OCI-LY1 (cell line): ENCODE measurements at regions not wholly inside any gene's neighbourhood (a gene's known extent, or its start where the extent isn't known, plus 50 kb on each side); places are given as distances from the start of the nearest gene placed in this dataset.

ENCODE experiments used
- H2AFZ ChIP-seq: fragments of 200-600 bp; sonication (generic), shearing (Covaris generic); 2 replicates; pipeline ENCODE4 v1.6.0; 2014; ENCODE audit warnings: antibody characterized with exemption, mild to moderate bottlenecking, low read length
- H3F3A ChIP-seq: fragments of 200-600 bp; sonication (generic), shearing (Covaris generic); 2 replicates; pipeline ENCODE4 v1.6.0; 2014; ENCODE audit warnings: mild to moderate bottlenecking, antibody characterized with exemption, low read length, moderate library complexity; ENCODE audit not compliant: insufficient read depth
- H3K27ac ChIP-seq: fragments of 200-600 bp; sonication (generic); 2 replicates; pipeline ENCODE4 v1.5.1; 2014; ENCODE audit warnings: low read length, mixed run types, mild to moderate bottlenecking, low read depth; ENCODE audit not compliant: poor library complexity, severe bottlenecking
- H3K27me3 ChIP-seq: fragments of 200-600 bp; sonication (generic); 2 replicates; pipeline ENCODE4 v1.6.0; 2014; ENCODE audit warnings: antibody characterized with exemption, mild to moderate bottlenecking, low read length, moderate library complexity; ENCODE audit not compliant: insufficient read depth
- H3K36me3 ChIP-seq: fragments of 200-600 bp; sonication (generic); 2 replicates; pipeline ENCODE4 v1.6.1; 2014; ENCODE audit warnings: mild to moderate bottlenecking, antibody characterized with exemption, low read length, moderate library complexity, mixed read lengths; ENCODE audit not compliant: insufficient read depth
- H3K4me1 ChIP-seq: fragments of 200-600 bp; sonication (generic); 2 replicates; pipeline ENCODE4 v1.5.1; 2014; ENCODE audit warnings: mild to moderate bottlenecking, low read length, moderate library complexity; ENCODE audit not compliant: insufficient read depth, severe bottlenecking
- H3K4me2 ChIP-seq: fragments of 200-600 bp; sonication (generic), shearing (Covaris generic); 2 replicates; pipeline ENCODE4 v1.6.1; 2014; ENCODE audit warnings: low read length
- H3K4me3 ChIP-seq: fragments of 200-600 bp; sonication (generic); 2 replicates; pipeline ENCODE4 v1.5.1; 2014; ENCODE audit warnings: low read length, low read depth, mild to moderate bottlenecking, mixed read lengths; ENCODE audit not compliant: poor library complexity, severe bottlenecking
- H3K79me2 ChIP-seq: fragments of 200-600 bp; shearing (Covaris generic); 2 replicates; pipeline ENCODE4 v1.6.1; 2016; ENCODE audit warnings: mixed run types, low read length, mixed read lengths; ENCODE audit not compliant: insufficient read depth
- H3K9ac ChIP-seq: fragments of 200-600 bp; sonication (generic), shearing (Covaris generic); 2 replicates; pipeline ENCODE4 v1.6.1; 2014; ENCODE audit warnings: mild to moderate bottlenecking, low read length, mixed read lengths
- H3K9me2 ChIP-seq: fragments of 200-600 bp; sonication (generic), shearing (Covaris generic); 2 replicates; pipeline ENCODE4 v1.6.1; 2014; ENCODE audit warnings: low read depth, mild to moderate bottlenecking, low read length, mixed read lengths
- H3K9me3 ChIP-seq: fragments of 200-600 bp; shearing (Covaris generic); 2 replicates; pipeline ENCODE4 v1.6.1; 2014; ENCODE audit warnings: low read length, mixed read lengths
- H4K20me1 ChIP-seq: fragments of 200-600 bp; sonication (generic), shearing (Covaris generic); 2 replicates; pipeline ENCODE4 v1.6.0; 2016; ENCODE audit warnings: mild to moderate bottlenecking, low read length; ENCODE audit not compliant: insufficient read depth
- CTCF ChIP-seq: fragments of 200-600 bp; sonication (generic), shearing (Covaris generic); IDR thresholded peaks from 2 replicates; pipeline ENCODE4 v1.5.1; 2017; ENCODE audit warnings: mild to moderate bottlenecking, antibody characterized with exemption, low read length, moderate library complexity, mixed read lengths
- EZH2 ChIP-seq: fragments of 200-600 bp; sonication (generic), shearing (Covaris generic); IDR thresholded peaks from 2 replicates; pipeline ENCODE4 v1.8.0; 2017; ENCODE audit warnings: borderline replicate concordance, mixed run types, mild to moderate bottlenecking, antibody characterized with exemption, low read length, moderate library complexity, mixed read lengths

GRCh38 chr12:25716842-25717241 lies 163.8 kb upstream of the LMNTD1 start:
- H3K36me3 ChIP-seq = no peaks in the 10 kb centered on the region
- no peak overlapping the region for H3K4me2 ChIP-seq
- H3K4me1 ChIP-seq = no peaks in the 10 kb centered on the region
- no peak overlapping the region for H3K27ac ChIP-seq
- H3K9me3 ChIP-seq = no peaks in the 10 kb centered on the region
- H3K27me3 ChIP-seq = no peaks in the 10 kb centered on the region
- no peak overlapping the region for H3K4me3 ChIP-seq
- no peaks in the 10 kb centered on the region for H3K9me2 ChIP-seq
- no peak overlapping the region for H3K9ac ChIP-seq
- no peaks in the 10 kb centered on the region for H4K20me1 ChIP-seq
- H2AFZ ChIP-seq = no peak overlapping the region
- H3F3A ChIP-seq = no peaks in the 10 kb centered on the region
- TF ChIP-seq CTCF = no peak
- no peak for TF ChIP-seq EZH2
- no peaks in the 10 kb centered on the region for H3K79me2 ChIP-seq

- H3K4me3 ChIP-seq = no peak overlapping the region
- no peaks in the 10 kb centered on the region for H3K27me3 ChIP-seq
- no peak overlapping the region for H3K4me2 ChIP-seq
- H3K4me1 ChIP-seq = no peaks in the 10 kb centered on the region
- H3K9me3 ChIP-seq = no peaks in the 10 kb centered on the region
- H4K20me1 ChIP-seq = no peaks in the 10 kb centered on the region
- TF ChIP-seq EZH2 (no peak), CTCF (no peak)
- H3K79me2 ChIP-seq = no peaks in the 10 kb centered on the region
- H3K36me3 ChIP-seq = no peaks in the 10 kb centered on the region
- no peak overlapping the region for H2AFZ ChIP-seq
- H3K9ac ChIP-seq = no peak overlapping the region
- no peaks in the 10 kb centered on the region for H3F3A ChIP-seq
- H3K27ac ChIP-seq = no peak overlapping the region
- no peaks in the 10 kb centered on the region for H3K9me2 ChIP-seq
Observed at GRCh38 chr12:25717552-25717951, 164.5 kb upstream of the LMNTD1 start.

- H3F3A ChIP-seq = no peaks in the 10 kb centered on the region
- TF ChIP-seq CTCF (no peak), EZH2 (no peak)
- H2AFZ ChIP-seq = no peak overlapping the region
- no peaks in the 10 kb centered on the region for H3K79me2 ChIP-seq
- H3K4me1 ChIP-seq = no peaks in the 10 kb centered on the region
- H3K9me2 ChIP-seq = no peaks in the 10 kb centered on the region
- no peak overlapping the region for H3K4me2 ChIP-seq
- no peak overlapping the region for H3K4me3 ChIP-seq
- H3K9ac ChIP-seq = no peak overlapping the region
- H4K20me1 ChIP-seq = no peaks in the 10 kb centered on the region
- no peaks in the 10 kb centered on the region for H3K27me3 ChIP-seq
- no peak overlapping the region for H3K27ac ChIP-seq
- H3K9me3 ChIP-seq = no peaks in the 10 kb centered on the region
- no peaks in the 10 kb centered on the region for H3K36me3 ChIP-seq
Observed at GRCh38 chr12:25718081-25718731, 165.1 kb upstream of the LMNTD1 start.
